ENCODE measurements at regions not wholly inside any gene's neighbourhood (a gene's known extent, or its start where the extent isn't known, plus 50 kb on each side); places are given as distances from the start of the nearest gene placed in this dataset.

DNA sequence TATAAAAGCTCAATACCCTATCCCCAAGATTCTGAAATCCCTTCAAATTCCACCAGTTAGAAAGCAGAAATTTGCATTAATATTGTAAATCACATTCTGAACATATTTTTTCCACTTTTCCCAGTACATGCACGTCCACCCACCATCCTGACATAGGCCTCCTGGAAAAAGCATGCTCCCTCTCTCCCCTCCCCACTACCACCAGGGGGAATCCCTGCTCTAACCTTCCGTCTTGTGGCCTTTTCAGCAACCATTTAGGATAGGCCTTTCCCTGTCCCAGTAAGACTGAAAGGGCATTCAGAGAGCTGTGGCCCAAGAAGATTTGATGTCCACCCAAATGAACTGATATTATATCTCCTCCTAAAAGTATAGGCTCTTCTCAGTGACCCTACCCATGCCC is 182.1 kb downstream of the ARRDC4 start:
- Mint-ChIP-seq H3K4me3 (no peak overlapping the region), H3K9me3 (no peaks in the 10 kb centered on the region), H3K27me3 (ENCODE audit: low read depth) (no peaks in the 10 kb centered on the region), H3K36me3 (ENCODE audit: insufficient read depth) (no peaks in the 10 kb centered on the region), H3K4me1 (ENCODE audit: low read depth) (no peaks in the 10 kb centered on the region)
- no peak for ATAC-seq
- no peak for DNase-seq

- Mint-ChIP-seq H3K27me3 (ENCODE audit: low read depth) (no peaks in the 10 kb centered on the region), H3K4me1 (ENCODE audit: low read depth) (no peaks in the 10 kb centered on the region), H3K9me3 (no peaks in the 10 kb centered on the region), H3K4me3 (no peak overlapping the region), H3K36me3 (ENCODE audit: insufficient read depth) (no peaks in the 10 kb centered on the region)
- DNase-seq (no peak), ATAC-seq (no peak)
These were observed 182.6 kb downstream of the ARRDC4 start for GRCh38 chr15:98143116-98143515.

- no peaks in the 10 kb centered on the region for H3K4me1 Mint-ChIP-seq (ENCODE audit: low read depth)
- DNase-seq (no peak), ATAC-seq (no peak)
- no peaks in the 10 kb centered on the region for H3K27me3 Mint-ChIP-seq (ENCODE audit: low read depth)
- H3K4me3 Mint-ChIP-seq: no peak overlapping the region
- no peaks in the 10 kb centered on the region for H3K9me3 Mint-ChIP-seq
- no peaks in the 10 kb centered on the region for H3K36me3 Mint-ChIP-seq (ENCODE audit: insufficient read depth)
These were observed 183.9 kb downstream of the ARRDC4 start for GRCh38 chr15:98144388-98144787.

DNA sequence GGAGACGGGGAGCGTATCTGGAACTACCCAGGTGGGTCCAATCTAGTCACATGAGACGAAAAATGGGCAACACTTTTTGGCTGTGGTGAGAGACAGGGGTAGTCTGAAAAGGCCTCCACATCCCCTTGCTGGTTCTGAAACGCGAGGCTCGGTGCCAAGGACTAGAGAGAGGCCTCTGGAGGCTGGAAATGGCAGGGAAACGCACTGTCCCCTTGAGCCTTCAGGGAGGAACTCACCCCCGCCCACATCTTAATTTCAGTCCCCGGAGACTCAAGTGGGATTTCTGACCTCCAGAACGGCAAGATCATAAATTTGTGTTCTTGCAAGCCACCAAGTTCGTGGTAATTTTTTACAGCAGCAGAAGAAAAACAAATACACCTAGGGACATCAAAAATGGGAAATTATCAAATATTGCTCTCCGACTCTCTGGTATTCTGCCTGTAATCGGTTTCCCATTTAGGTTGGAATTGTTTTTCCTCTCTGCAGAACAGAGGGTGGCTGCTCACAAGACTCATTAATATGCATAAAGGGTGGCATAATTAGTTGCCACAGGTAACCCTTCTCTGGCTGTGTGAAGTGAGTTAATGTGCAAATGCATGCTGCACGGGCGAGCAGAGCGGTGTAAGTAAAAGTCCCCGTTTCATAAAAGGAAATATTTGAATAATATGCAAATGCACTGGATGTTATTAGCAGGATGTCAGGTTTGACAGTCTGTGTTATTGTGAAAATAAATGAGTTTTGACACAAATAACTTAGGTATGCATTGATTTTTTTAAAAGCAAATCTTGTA is 185.7 kb downstream of the ARRDC4 start:
- H3K27me3 Mint-ChIP-seq (ENCODE audit: low read depth): no peaks in the 10 kb centered on the region
- DNase-seq (no peak), ATAC-seq (no peak)
- no peaks in the 10 kb centered on the region for H3K4me1 Mint-ChIP-seq (ENCODE audit: low read depth)
- no peaks in the 10 kb centered on the region for H3K9me3 Mint-ChIP-seq
- no peak overlapping the region for H3K4me3 Mint-ChIP-seq
- H3K36me3 Mint-ChIP-seq (ENCODE audit: insufficient read depth): no peaks in the 10 kb centered on the region

GRCh38 chr15:98147415-98147814 is 186.9 kb downstream of the ARRDC4 start:
- Mint-ChIP-seq H3K9me3 (no peaks in the 10 kb centered on the region), H3K36me3 (ENCODE audit: insufficient read depth) (no peaks in the 10 kb centered on the region), H3K4me3 (no peak overlapping the region), H3K4me1 (ENCODE audit: low read depth) (no peaks in the 10 kb centered on the region), H3K27me3 (ENCODE audit: low read depth) (no peaks in the 10 kb centered on the region)
- no peak for ATAC-seq
- no peak for DNase-seq

DNA sequence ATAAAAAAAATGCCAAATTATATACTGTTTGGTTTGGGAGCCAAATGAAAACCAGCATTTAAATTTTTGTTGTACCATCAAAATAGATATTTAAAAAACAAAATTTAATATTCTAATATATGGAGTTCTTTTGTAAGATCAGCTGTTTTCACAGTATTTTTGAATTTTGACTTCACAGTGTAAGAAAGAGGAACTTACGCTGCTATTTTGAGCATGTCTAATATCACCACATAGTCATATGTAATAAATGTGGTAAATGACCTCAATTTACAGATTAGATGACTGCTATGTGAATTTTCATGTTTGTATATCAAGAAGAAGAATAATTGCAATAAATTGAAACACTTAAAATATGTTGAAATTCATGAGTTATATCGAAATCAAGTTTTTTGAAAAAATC is 189.6 kb downstream of the ARRDC4 start:
- Mint-ChIP-seq H3K4me3 (no peak overlapping the region), H3K36me3 (ENCODE audit: insufficient read depth) (no peaks in the 10 kb centered on the region), H3K9me3 (peaks cover 4% of the 10 kb centered on the region), H3K4me1 (ENCODE audit: low read depth) (no peaks in the 10 kb centered on the region), H3K27me3 (ENCODE audit: low read depth) (no peaks in the 10 kb centered on the region)
- DNase-seq (no peak), ATAC-seq (no peak)

DNA sequence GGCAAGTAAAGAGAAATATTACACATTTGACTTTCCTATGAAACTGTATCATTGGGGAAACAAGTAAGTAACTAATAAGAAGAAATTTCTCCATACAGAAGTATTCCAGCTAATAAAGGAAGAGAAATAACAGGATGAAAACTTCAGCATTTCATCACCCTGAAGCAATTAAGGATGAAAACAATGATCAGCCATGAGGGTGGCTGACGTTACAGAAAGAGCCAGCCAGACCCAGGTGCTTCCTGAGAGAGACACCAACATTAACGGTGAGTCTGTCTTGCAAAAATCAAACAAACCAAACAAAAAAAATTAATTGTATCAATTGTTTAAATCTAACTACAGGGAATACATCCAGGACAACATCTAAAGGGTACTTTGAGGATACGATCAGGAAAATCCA is 190.0 kb downstream of the ARRDC4 start:
- Mint-ChIP-seq H3K27me3 (ENCODE audit: low read depth) (no peaks in the 10 kb centered on the region), H3K4me1 (ENCODE audit: low read depth) (no peaks in the 10 kb centered on the region), H3K4me3 (no peak overlapping the region), H3K36me3 (ENCODE audit: insufficient read depth) (no peaks in the 10 kb centered on the region), H3K9me3 (peaks cover 4% of the 10 kb centered on the region)
- no peak for DNase-seq
- ATAC-seq: no peak

DNA sequence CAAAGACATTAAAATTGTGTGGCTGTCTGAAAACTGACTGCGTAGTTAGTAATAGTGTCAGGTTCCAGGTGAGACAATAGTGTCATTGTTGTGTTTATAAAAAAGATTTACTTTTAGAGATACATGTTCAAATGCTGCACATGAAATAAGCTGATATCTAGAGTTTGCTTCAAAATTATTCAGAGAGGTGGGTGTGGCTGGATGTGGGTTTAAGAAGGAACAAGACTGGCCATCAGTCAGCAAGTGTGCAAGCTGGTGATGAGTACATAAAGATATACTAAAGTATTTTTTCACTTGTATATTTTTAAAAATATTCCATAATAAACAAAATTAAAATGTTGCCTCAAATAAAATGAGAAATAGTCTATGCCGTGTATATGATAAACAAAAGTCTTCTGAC is 190.6 kb downstream of the ARRDC4 start:
- ATAC-seq: no peak
- H3K4me3 Mint-ChIP-seq: no peak overlapping the region
- H3K9me3 Mint-ChIP-seq: peaks cover 4% of the 10 kb centered on the region

GRCh38 chr15:98152156-98152555 is 191.7 kb downstream of the ARRDC4 start:
- no peak for DNase-seq
- Mint-ChIP-seq H3K4me1 (ENCODE audit: low read depth) (no peaks in the 10 kb centered on the region), H3K9me3 (peaks cover 4% of the 10 kb centered on the region), H3K4me3 (no peak overlapping the region), H3K27me3 (ENCODE audit: low read depth) (no peaks in the 10 kb centered on the region), H3K36me3 (ENCODE audit: insufficient read depth) (no peaks in the 10 kb centered on the region)
- ATAC-seq: no peak

More for the DNA sequence above, 190.6 kb downstream of the ARRDC4 start:
- Mint-ChIP-seq H3K36me3 (ENCODE audit: insufficient read depth) (no peaks in the 10 kb centered on the region), H3K27me3 (ENCODE audit: low read depth) (no peaks in the 10 kb centered on the region), H3K4me1 (ENCODE audit: low read depth) (no peaks in the 10 kb centered on the region)
- DNase-seq: no peak

GRCh38 chr15:98154863-98155262 is 194.4 kb downstream of the ARRDC4 start:
- ATAC-seq (no peak), DNase-seq (no peak)
- no peak overlapping the region for H3K4me3 Mint-ChIP-seq
- H3K9me3 Mint-ChIP-seq: peaks cover 4% of the 10 kb centered on the region
- H3K36me3 Mint-ChIP-seq (ENCODE audit: insufficient read depth): no peaks in the 10 kb centered on the region
- no peaks in the 10 kb centered on the region for H3K4me1 Mint-ChIP-seq (ENCODE audit: low read depth)
- H3K27me3 Mint-ChIP-seq (ENCODE audit: low read depth): no peaks in the 10 kb centered on the region

GRCh38 chr15:98155356-98155755 is 194.9 kb downstream of the ARRDC4 start:
- Mint-ChIP-seq H3K36me3 (ENCODE audit: insufficient read depth) (no peaks in the 10 kb centered on the region), H3K27me3 (ENCODE audit: low read depth) (no peaks in the 10 kb centered on the region), H3K9me3 (peaks cover 4% of the 10 kb centered on the region), H3K4me1 (ENCODE audit: low read depth) (peaks cover 2% of the 10 kb centered on the region), H3K4me3 (no peak overlapping the region)
- no peak for ATAC-seq
- DNase-seq: no peak

DNA sequence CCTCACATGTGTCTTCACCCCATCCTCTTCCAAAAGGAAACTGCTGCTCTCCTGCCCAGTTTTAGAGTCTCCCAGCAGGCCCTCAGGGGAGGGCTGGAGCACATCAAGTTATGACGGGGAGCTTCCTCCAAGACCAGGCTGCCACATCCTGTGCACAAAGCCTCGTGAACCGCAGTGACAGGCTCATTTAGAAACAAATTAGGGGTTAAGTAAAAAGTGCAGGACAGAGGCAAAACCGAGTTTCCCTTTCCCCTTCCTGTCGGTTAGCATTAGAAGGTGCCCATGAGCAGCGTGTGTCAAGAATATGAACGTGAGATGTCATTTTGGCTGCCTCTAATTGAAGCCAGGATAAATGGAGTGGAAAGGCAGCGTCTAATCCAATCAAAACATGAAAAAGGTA is 199.7 kb downstream of the ARRDC4 start:
- Mint-ChIP-seq H3K36me3 (ENCODE audit: insufficient read depth) (no peaks in the 10 kb centered on the region), H3K4me3 (no peak overlapping the region), H3K4me1 (ENCODE audit: low read depth) (peaks cover 9% of the 10 kb centered on the region), H3K9me3 (no peaks in the 10 kb centered on the region), H3K27me3 (ENCODE audit: low read depth) (no peaks in the 10 kb centered on the region)
- no peak for DNase-seq
- peak; percentile 53 to 78 for ATAC-seq

GRCh38 chr15:98163319-98164045 is 203.0 kb downstream of the ARRDC4 start:
- ATAC-seq (no peak), DNase-seq (no peak)
- Mint-ChIP-seq H3K4me1 (ENCODE audit: low read depth) (peaks cover 9% of the 10 kb centered on the region), H3K36me3 (ENCODE audit: insufficient read depth) (no peaks in the 10 kb centered on the region), H3K27me3 (ENCODE audit: low read depth) (no peaks in the 10 kb centered on the region), H3K9me3 (no peaks in the 10 kb centered on the region), H3K4me3 (no peak overlapping the region)

GRCh38 chr15:98164571-98164970 is 204.1 kb downstream of the ARRDC4 start:
- no peak overlapping the region for H3K4me3 Mint-ChIP-seq
- no peak for DNase-seq
- H3K4me1 Mint-ChIP-seq (ENCODE audit: low read depth): peaks cover 9% of the 10 kb centered on the region
- no peaks in the 10 kb centered on the region for H3K36me3 Mint-ChIP-seq (ENCODE audit: insufficient read depth)
- no peaks in the 10 kb centered on the region for H3K27me3 Mint-ChIP-seq (ENCODE audit: low read depth)
- no peak for ATAC-seq
- H3K9me3 Mint-ChIP-seq: no peaks in the 10 kb centered on the region

GRCh38 chr15:98164986-98165385 is 204.5 kb downstream of the ARRDC4 start:
- Mint-ChIP-seq H3K27me3 (ENCODE audit: low read depth) (no peaks in the 10 kb centered on the region), H3K9me3 (no peaks in the 10 kb centered on the region), H3K4me3 (no peak overlapping the region), H3K36me3 (ENCODE audit: insufficient read depth) (no peaks in the 10 kb centered on the region), H3K4me1 (ENCODE audit: low read depth) (peaks cover 9% of the 10 kb centered on the region)
- DNase-seq: no peak
- ATAC-seq: no peak

Measured in activated T-cell treated with anti-CD3 and anti-CD28 coated beads, Interleukin-2, amount 50 U/mL, for 4 hours (primary cell).